PFSK-1 (cell line): ENCODE measurements at regions not wholly inside any gene's neighbourhood (a gene's known extent, or its start where the extent isn't known, plus 50 kb on each side); places are given as distances from the start of the nearest gene placed in this dataset.

Experiments used
- POLR2AphosphoS5 ChIP-seq: IDR thresholded peaks from 2 replicates; pipeline ENCODE4 v1.6.1; 2012; ENCODE audit warnings: low read depth, mild to moderate bottlenecking, control low read depth, low read length, moderate library complexity
- REST ChIP-seq, 2 experiments: IDR thresholded peaks; 2 replicates each; pipeline versions ENCODE4 v1.6.1 to v1.8.0; 2011 to 2012; ENCODE audit warnings: low read depth in 2 of 2, low read length in 2 of 2, control low read depth in 1 of 2, inconsistent platforms in 1 of 2, mild to moderate bottlenecking in 1 of 2, moderate library complexity in 1 of 2; ENCODE audit not compliant: insufficient read depth in 1 of 2
- TAF1 ChIP-seq: IDR thresholded peaks from 2 replicates; pipeline ENCODE4 v1.6.1; 2012; ENCODE audit warnings: low read length, control low read depth, borderline replicate concordance; ENCODE audit not compliant: insufficient read depth

DNA sequence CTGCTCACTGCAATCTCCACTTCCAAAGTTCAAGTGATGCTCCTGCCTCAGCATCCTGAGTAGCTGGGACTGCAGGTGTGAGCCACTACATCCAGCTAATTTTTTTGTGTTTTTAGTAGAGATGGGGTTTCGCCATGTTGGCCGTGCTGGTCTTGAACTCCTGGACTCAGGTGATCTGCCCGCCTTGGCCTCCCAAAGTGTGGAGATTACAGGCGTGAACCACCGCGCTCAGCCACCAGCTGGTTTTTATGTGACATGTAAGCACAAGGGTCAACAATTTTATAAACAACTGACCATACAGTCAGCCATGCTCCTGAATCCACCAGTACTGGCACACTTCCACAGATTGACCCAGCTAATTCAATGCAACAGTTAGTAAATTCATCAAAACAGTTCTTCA lies 526.3 kb upstream of the LRRC4C start:
- TF ChIP-seq POLR2AphosphoS5 (no peak), TAF1 (no peak), REST (IDR thresholded peaks at IDR 0.05; ENCODE audit: insufficient read depth in 1 of 2, low read depth in 2 of 2, low read length in 2 of 2) (no peak)
